ENCODE measurements at regions not wholly inside any gene's neighbourhood (a gene's known extent, or its start where the extent isn't known, plus 50 kb on each side); places are given as distances from the start of the nearest gene placed in this dataset.

GRCh38 chr13:54356209-54356608 is 1327.6 kb downstream of the OLFM4 start:
- Histone ChIP-seq H3F3A (ENCODE audit: insufficient read depth, low read length, poor library complexity, severe bottlenecking) (no peaks in the 10 kb centered on the region), H3K4me2 (ENCODE audit: low read length) (no peak overlapping the region), H4K20me1 (ENCODE audit: insufficient read depth) (no peaks in the 10 kb centered on the region), H3K27me3 (ENCODE audit: insufficient read depth, low read depth, low read length) (no peaks in the 10 kb centered on the region), H2AFZ (ENCODE audit: low read depth, low read length) (no peak overlapping the region), H3K9me2 (ENCODE audit: insufficient read depth, low read length) (no peaks in the 10 kb centered on the region), H3K9me3 (ENCODE audit: low read length) (no peaks in the 10 kb centered on the region), H3K27ac (ENCODE audit: low read length) (no peak overlapping the region), H3K9ac (ENCODE audit: low read length) (no peak overlapping the region), H3K36me3 (ENCODE audit: insufficient read depth, low read length) (no peaks in the 10 kb centered on the region), H3K4me3 (ENCODE audit: low read length) (no peak overlapping the region), H3K79me2 (replicated peaks; ENCODE audit: insufficient read depth, low read length) (no peaks in the 10 kb centered on the region)
- TF ChIP-seq MXI1 (conservative IDR thresholded peaks at IDR 0.05; ENCODE audit: poor library complexity, severe bottlenecking) = no peak
- TF ChIP-seq, protein P1, sequence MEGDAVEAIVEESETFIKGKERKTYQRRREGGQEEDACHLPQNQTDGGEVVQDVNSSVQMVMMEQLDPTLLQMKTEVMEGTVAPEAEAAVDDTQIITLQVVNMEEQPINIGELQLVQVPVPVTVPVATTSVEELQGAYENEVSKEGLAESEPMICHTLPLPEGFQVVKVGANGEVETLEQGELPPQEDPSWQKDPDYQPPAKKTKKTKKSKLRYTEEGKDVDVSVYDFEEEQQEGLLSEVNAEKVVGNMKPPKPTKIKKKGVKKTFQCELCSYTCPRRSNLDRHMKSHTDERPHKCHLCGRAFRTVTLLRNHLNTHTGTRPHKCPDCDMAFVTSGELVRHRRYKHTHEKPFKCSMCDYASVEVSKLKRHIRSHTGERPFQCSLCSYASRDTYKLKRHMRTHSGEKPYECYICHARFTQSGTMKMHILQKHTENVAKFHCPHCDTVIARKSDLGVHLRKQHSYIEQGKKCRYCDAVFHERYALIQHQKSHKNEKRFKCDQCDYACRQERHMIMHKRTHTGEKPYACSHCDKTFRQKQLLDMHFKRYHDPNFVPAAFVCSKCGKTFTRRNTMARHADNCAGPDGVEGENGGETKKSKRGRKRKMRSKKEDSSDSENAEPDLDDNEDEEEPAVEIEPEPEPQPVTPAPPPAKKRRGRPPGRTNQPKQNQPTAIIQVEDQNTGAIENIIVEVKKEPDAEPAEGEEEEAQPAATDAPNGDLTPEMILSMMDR (IDR thresholded peaks at IDR 0.05; ENCODE audit: poor library complexity, severe bottlenecking) = no peak
- no peak for TF ChIP-seq TAF1 (IDR thresholded peaks at IDR 0.05; ENCODE audit: low read depth)
- TF ChIP-seq EZH2 (IDR thresholded peaks at IDR 0.05; ENCODE audit: borderline replicate concordance, insufficient read depth, low read length, poor library complexity, severe bottlenecking) = no peak
- no peak for TF ChIP-seq RAD21 (conservative IDR thresholded peaks at IDR 0.05)
- TF ChIP-seq EP300 (conservative IDR thresholded peaks at IDR 0.05; ENCODE audit: poor library complexity, severe bottlenecking) = no peak

DNA sequence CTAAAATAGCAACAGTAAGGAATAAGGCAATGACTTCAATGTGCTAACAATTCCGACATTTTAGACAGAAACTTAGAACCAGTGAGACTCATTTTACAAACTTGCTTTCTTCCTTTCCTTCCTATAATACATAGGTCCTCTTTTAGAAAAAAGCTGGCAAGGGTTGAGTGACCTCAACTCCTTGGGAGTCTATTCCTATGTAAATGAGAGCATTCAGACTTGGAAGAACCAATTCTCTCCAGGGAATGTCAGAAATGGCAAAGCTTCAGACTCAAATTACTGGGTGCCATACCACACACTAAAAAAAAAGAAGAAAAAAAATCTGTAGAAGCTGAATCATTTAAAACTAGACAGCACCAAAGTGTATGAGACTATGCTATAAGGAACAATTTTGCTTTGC is 1328.2 kb downstream of the OLFM4 start:
- no peak overlapping the region for H3K4me2 ChIP-seq (ENCODE audit: low read length)
- H3K27ac ChIP-seq (ENCODE audit: low read length) = no peak overlapping the region

More for the DNA sequence above, 1328.2 kb downstream of the OLFM4 start:
- H3K9ac ChIP-seq (ENCODE audit: low read length) = no peak overlapping the region
- no peaks in the 10 kb centered on the region for H3K9me3 ChIP-seq (ENCODE audit: low read length)
- H3K27me3 ChIP-seq (ENCODE audit: insufficient read depth, low read depth, low read length) = no peaks in the 10 kb centered on the region
- H3K4me3 ChIP-seq (ENCODE audit: low read length) = no peak overlapping the region
- H4K20me1 ChIP-seq (ENCODE audit: insufficient read depth) = no peaks in the 10 kb centered on the region
- H3K9me2 ChIP-seq (ENCODE audit: insufficient read depth, low read length) = no peaks in the 10 kb centered on the region
- H3K79me2 ChIP-seq (replicated peaks; ENCODE audit: insufficient read depth, low read length) = no peaks in the 10 kb centered on the region
- H3K36me3 ChIP-seq (ENCODE audit: insufficient read depth, low read length) = no peaks in the 10 kb centered on the region
- H2AFZ ChIP-seq (ENCODE audit: low read depth, low read length) = no peak overlapping the region
- TF ChIP-seq MXI1 (conservative IDR thresholded peaks at IDR 0.05; ENCODE audit: poor library complexity, severe bottlenecking) (no peak), TAF1 (IDR thresholded peaks at IDR 0.05; ENCODE audit: low read depth) (no peak), EZH2 (IDR thresholded peaks at IDR 0.05; ENCODE audit: borderline replicate concordance, insufficient read depth, low read length, poor library complexity, severe bottlenecking) (no peak), RAD21 (conservative IDR thresholded peaks at IDR 0.05) (no peak), POLR2AphosphoS5 (IDR thresholded peaks at IDR 0.05) (no peak), SMC3 (conservative IDR thresholded peaks at IDR 0.05; ENCODE audit: poor library complexity) (no peak), EP300 (conservative IDR thresholded peaks at IDR 0.05; ENCODE audit: poor library complexity, severe bottlenecking) (no peak)
- TF ChIP-seq, protein P2, sequence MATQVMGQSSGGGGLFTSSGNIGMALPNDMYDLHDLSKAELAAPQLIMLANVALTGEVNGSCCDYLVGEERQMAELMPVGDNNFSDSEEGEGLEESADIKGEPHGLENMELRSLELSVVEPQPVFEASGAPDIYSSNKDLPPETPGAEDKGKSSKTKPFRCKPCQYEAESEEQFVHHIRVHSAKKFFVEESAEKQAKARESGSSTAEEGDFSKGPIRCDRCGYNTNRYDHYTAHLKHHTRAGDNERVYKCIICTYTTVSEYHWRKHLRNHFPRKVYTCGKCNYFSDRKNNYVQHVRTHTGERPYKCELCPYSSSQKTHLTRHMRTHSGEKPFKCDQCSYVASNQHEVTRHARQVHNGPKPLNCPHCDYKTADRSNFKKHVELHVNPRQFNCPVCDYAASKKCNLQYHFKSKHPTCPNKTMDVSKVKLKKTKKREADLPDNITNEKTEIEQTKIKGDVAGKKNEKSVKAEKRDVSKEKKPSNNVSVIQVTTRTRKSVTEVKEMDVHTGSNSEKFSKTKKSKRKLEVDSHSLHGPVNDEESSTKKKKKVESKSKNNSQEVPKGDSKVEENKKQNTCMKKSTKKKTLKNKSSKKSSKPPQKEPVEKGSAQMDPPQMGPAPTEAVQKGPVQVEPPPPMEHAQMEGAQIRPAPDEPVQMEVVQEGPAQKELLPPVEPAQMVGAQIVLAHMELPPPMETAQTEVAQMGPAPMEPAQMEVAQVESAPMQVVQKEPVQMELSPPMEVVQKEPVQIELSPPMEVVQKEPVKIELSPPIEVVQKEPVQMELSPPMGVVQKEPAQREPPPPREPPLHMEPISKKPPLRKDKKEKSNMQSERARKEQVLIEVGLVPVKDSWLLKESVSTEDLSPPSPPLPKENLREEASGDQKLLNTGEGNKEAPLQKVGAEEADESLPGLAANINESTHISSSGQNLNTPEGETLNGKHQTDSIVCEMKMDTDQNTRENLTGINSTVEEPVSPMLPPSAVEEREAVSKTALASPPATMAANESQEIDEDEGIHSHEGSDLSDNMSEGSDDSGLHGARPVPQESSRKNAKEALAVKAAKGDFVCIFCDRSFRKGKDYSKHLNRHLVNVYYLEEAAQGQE (IDR thresholded peaks at IDR 0.05; ENCODE audit: borderline replicate concordance) = no peak
- TF ChIP-seq, protein P1 (IDR thresholded peaks at IDR 0.05; ENCODE audit: poor library complexity, severe bottlenecking) = no peak
- no peaks in the 10 kb centered on the region for H3F3A ChIP-seq (ENCODE audit: insufficient read depth, low read length, poor library complexity, severe bottlenecking)
